ENCODE measurements at regions not wholly inside any gene's neighbourhood (a gene's known extent, or its start where the extent isn't known, plus 50 kb on each side); places are given as distances from the start of the nearest gene placed in this dataset.

GRCh38 chr6:191487-192312 lies 100.6 kb upstream of the DUSP22 start:
- no CpG with 5 or more reads among the region's 11 CpGs for WGBS (ENCODE audit: extremely low coverage, insufficient read length, low lambda C conversion rate)
- Mint-ChIP-seq H3K27me3 (ENCODE audit: low read depth) (no peaks in the 10 kb centered on the region; the same call in 1 of the 2 replicates), H3K4me3 (no peak overlapping the region), H3K27ac (no peak overlapping the region; a peak in 1 of 7 replicates), H3K9me3 (peaks cover 2 to 4% of the 10 kb centered on the region in 2 experiments; a peak in 1 of 5 replicates), H3K36me3 (ENCODE audit: insufficient read depth in 1 of 3, low read depth in 3 of 3) (no peaks in the 10 kb centered on the region), H3K4me1 (0 out of 4 replicates have a peak, but pooled peaks cover 0 to 2% of the 10 kb centered on the region in 2 experiments)
- no peak overlapping the region for H3K23ac ChIP-seq (ENCODE audit: insufficient read length, low read depth, low read length)
- H3K23me2 ChIP-seq (ENCODE audit: insufficient read length, low read depth, low read length, poor library complexity, severe bottlenecking), result no peaks in the 10 kb centered on the region
- H3K18ac ChIP-seq (ENCODE audit: insufficient read length, low read depth, low read length), result no peak overlapping the region
- no peak overlapping the region for H4K91ac ChIP-seq (ENCODE audit: insufficient read length, low read depth, low read length)
- no peak overlapping the region for H3K4me2 ChIP-seq (ENCODE audit: insufficient read depth, insufficient read length, low read length)
- DNase-seq, result no peak
- no peak overlapping the region for H2BK20ac ChIP-seq (ENCODE audit: low read depth, low read length, poor library complexity, severe bottlenecking)
- no peak overlapping the region for H2BK15ac ChIP-seq (ENCODE audit: low read depth, low read length)
- no peak overlapping the region for H2AFZ ChIP-seq (ENCODE audit: low read length)
- TF ChIP-seq, protein P1, sequence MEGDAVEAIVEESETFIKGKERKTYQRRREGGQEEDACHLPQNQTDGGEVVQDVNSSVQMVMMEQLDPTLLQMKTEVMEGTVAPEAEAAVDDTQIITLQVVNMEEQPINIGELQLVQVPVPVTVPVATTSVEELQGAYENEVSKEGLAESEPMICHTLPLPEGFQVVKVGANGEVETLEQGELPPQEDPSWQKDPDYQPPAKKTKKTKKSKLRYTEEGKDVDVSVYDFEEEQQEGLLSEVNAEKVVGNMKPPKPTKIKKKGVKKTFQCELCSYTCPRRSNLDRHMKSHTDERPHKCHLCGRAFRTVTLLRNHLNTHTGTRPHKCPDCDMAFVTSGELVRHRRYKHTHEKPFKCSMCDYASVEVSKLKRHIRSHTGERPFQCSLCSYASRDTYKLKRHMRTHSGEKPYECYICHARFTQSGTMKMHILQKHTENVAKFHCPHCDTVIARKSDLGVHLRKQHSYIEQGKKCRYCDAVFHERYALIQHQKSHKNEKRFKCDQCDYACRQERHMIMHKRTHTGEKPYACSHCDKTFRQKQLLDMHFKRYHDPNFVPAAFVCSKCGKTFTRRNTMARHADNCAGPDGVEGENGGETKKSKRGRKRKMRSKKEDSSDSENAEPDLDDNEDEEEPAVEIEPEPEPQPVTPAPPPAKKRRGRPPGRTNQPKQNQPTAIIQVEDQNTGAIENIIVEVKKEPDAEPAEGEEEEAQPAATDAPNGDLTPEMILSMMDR (conservative IDR thresholded peaks at IDR 0.05), result no peak
- no peak overlapping the region for H3K56ac ChIP-seq (ENCODE audit: insufficient read length, low read depth, low read length)
- H2BK5ac ChIP-seq (ENCODE audit: insufficient read length, low read length), result no peak overlapping the region
- H3K14ac ChIP-seq (ENCODE audit: insufficient read depth, low read length), result no peak overlapping the region
- no peaks in the 10 kb centered on the region for H3K9me3 ChIP-seq (ENCODE audit: control insufficient read depth, low read depth, low read length)
- no peaks in the 10 kb centered on the region for H3K27me3 ChIP-seq (ENCODE audit: insufficient read depth, low read length)
- no peaks in the 10 kb centered on the region for H3K79me1 ChIP-seq (ENCODE audit: insufficient read depth, low read depth, low read length, poor library complexity, severe bottlenecking)
- H4K5ac ChIP-seq (ENCODE audit: insufficient read length, low read depth, low read length), result no peak overlapping the region
- no peak overlapping the region for H3T11ph ChIP-seq (ENCODE audit: low read length)
- no peak overlapping the region for H2AK5ac ChIP-seq (ENCODE audit: insufficient read length, low read length)
- no peak overlapping the region for H3K9ac ChIP-seq (ENCODE audit: extremely low read depth, insufficient read length, low read length)
- H3K4me1 ChIP-seq (ENCODE audit: insufficient read depth, low read length), result no peaks in the 10 kb centered on the region
- no peak overlapping the region for H2BK12ac ChIP-seq (ENCODE audit: insufficient read length, low read depth, low read length)
- H4K20me1 ChIP-seq (ENCODE audit: control insufficient read depth, insufficient read depth, insufficient read length), result no peaks in the 10 kb centered on the region
- H3K4ac ChIP-seq (ENCODE audit: low read depth, low read length), result no peak overlapping the region
- H3K79me2 ChIP-seq (ENCODE audit: insufficient read depth, low read length), result no peaks in the 10 kb centered on the region
- H3K27ac ChIP-seq (ENCODE audit: insufficient read length, low read depth, low read length), result no peak overlapping the region
- no peak overlapping the region for H4K8ac ChIP-seq (replicated peaks; ENCODE audit: insufficient read length, low read depth, low read length)
- no peak overlapping the region for H2BK120ac ChIP-seq (ENCODE audit: low read depth, low read length, poor library complexity, severe bottlenecking)
